ENCODE measurements at regions not wholly inside any gene's neighbourhood (a gene's known extent, or its start where the extent isn't known, plus 50 kb on each side); places are given as distances from the start of the nearest gene placed in this dataset.

GRCh38 chr18:7459851-7460770, 107.0 kb upstream of the PTPRM start:
- no peaks in the 10 kb centered on the region for H3K36me3 ChIP-seq (ENCODE audit: control insufficient read depth, insufficient read depth, low read length)
- H3K27me3 Mint-ChIP-seq = no peaks in the 10 kb centered on the region

DNA sequence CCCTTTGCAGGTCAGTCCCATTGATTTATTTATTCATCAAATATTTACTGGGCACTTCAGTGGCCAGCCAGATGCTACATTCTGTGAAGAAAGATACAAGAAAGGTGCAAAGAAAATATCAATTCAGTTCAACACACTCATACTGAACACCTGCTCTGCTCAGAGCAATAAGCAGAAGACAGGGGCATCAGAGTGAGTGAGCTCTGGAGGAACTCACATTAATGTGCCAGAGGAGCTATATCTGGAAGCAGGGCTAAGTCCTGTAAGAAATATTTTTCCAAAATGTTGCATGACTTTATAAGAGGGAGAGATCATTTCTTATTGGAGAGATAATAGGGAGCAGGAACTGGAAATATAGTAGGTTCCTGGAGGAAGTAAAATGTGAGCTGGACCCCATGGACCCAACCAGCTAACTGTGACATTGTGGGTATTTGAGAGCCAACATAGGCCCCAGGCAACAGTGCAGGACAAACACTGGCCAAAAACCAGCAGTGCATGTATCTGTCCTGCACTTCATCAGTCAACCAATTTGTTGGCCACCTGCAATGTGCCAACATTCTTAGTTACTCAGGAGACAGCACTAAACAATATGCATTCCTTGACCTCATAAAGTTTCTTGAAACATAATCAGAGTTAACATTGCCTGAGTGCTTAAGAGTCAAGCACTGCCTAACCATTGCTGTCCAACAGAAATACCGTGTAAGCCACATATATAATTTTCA, 102.7 kb upstream of the PTPRM start:
- Mint-ChIP-seq H3K27me3 (no peaks in the 10 kb centered on the region), H3K27ac (no peak overlapping the region), H3K4me1 (no peaks in the 10 kb centered on the region), H3K4me3 (no peak overlapping the region), H3K36me3 (no peaks in the 10 kb centered on the region), H3K9me3 (peaks cover 0 to 2% (median 0%) of the 10 kb centered on the region in 7 donors)
- no peaks in the 10 kb centered on the region for H3K27me3 ChIP-seq (ENCODE audit: control insufficient read depth, insufficient read depth, low read length)
- H3K4me1 ChIP-seq (ENCODE audit: control insufficient read depth, insufficient read depth, low read length, poor library complexity, severe bottlenecking) = no peaks in the 10 kb centered on the region
- H3K9me3 ChIP-seq (ENCODE audit: control insufficient read depth in 2 of 2, low read length in 2 of 2) = no peaks in the 10 kb centered on the region
- H3K27ac ChIP-seq (ENCODE audit: insufficient read depth, low read length, poor library complexity, severe bottlenecking) = no peak overlapping the region
- no peak for DNase-seq
- no peaks in the 10 kb centered on the region for H3K36me3 ChIP-seq (ENCODE audit: control insufficient read depth, insufficient read depth, low read length)
- no peak overlapping the region for H3K4me3 ChIP-seq (ENCODE audit: low read depth, low read length)
- ATAC-seq (ENCODE audit: low read depth in 2 of 2) = no peak

More at GRCh38 chr18:7459851-7460770, 107.0 kb upstream of the PTPRM start:
- peaks cover 0 to 8% (median 0%) of the 10 kb centered on the region in 7 donors for H3K9me3 Mint-ChIP-seq
- H3K4me3 Mint-ChIP-seq = peak overlapping the region in 1 of 4 donors; percentile 58
- Histone ChIP-seq H3K4me1 (ENCODE audit: control insufficient read depth, insufficient read depth, low read length, poor library complexity, severe bottlenecking) (no peaks in the 10 kb centered on the region), H3K27me3 (ENCODE audit: control insufficient read depth, insufficient read depth, low read length) (no peaks in the 10 kb centered on the region), H3K4me3 (ENCODE audit: low read depth, low read length) (no peak overlapping the region), H3K9me3 (ENCODE audit: control insufficient read depth in 2 of 2, low read length in 2 of 2) (no peaks in the 10 kb centered on the region), H3K27ac (ENCODE audit: insufficient read depth, low read length, poor library complexity, severe bottlenecking) (no peak overlapping the region)
- no peak for DNase-seq
- H3K36me3 Mint-ChIP-seq = no peaks in the 10 kb centered on the region
- H3K27ac Mint-ChIP-seq = no peak overlapping the region
- no peaks in the 10 kb centered on the region for H3K4me1 Mint-ChIP-seq
- ATAC-seq (ENCODE audit: low read depth in 2 of 2) = no peak

DNA sequence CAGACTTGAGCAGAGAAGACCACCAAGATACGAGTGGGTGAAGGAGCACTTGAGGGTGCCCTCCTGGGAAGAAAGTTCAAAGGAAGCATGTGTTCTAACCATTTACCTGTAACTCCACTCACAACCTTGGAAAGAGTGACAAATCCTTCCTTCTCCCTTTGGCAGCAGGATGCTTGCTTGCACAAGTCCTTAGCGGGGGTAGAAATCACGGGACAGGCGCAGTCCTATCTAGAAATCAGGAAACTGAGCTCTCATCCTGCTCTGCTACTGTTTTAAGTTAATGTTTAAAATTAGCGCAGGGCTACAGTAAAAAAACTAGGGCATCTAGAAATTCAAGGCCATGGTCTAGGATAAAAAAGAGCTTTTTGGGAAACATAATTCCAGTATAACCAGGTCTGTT, 100.9 kb upstream of the PTPRM start:
- H3K4me3 ChIP-seq (ENCODE audit: low read depth, low read length) = no peak overlapping the region
- no peaks in the 10 kb centered on the region for H3K9me3 ChIP-seq (ENCODE audit: control insufficient read depth in 2 of 2, low read length in 2 of 2)
- H3K27ac ChIP-seq (ENCODE audit: insufficient read depth, low read length, poor library complexity, severe bottlenecking) = no peak overlapping the region
- DNase-seq (no peak), ATAC-seq (ENCODE audit: low read depth in 2 of 2) (no peak)
- H3K4me1 ChIP-seq (ENCODE audit: control insufficient read depth, insufficient read depth, low read length, poor library complexity, severe bottlenecking) = no peaks in the 10 kb centered on the region
- no peak overlapping the region for H3K4me3 Mint-ChIP-seq
- no peaks in the 10 kb centered on the region for H3K36me3 ChIP-seq (ENCODE audit: control insufficient read depth, insufficient read depth, low read length)
- H3K9me3 Mint-ChIP-seq = peaks cover 0 to 2% (median 0%) of the 10 kb centered on the region in 7 donors
- H3K27ac Mint-ChIP-seq = no peak overlapping the region
- no peaks in the 10 kb centered on the region for H3K36me3 Mint-ChIP-seq
- no peaks in the 10 kb centered on the region for H3K4me1 Mint-ChIP-seq
- no peaks in the 10 kb centered on the region for H3K27me3 Mint-ChIP-seq
- no peaks in the 10 kb centered on the region for H3K27me3 ChIP-seq (ENCODE audit: control insufficient read depth, insufficient read depth, low read length)

DNA sequence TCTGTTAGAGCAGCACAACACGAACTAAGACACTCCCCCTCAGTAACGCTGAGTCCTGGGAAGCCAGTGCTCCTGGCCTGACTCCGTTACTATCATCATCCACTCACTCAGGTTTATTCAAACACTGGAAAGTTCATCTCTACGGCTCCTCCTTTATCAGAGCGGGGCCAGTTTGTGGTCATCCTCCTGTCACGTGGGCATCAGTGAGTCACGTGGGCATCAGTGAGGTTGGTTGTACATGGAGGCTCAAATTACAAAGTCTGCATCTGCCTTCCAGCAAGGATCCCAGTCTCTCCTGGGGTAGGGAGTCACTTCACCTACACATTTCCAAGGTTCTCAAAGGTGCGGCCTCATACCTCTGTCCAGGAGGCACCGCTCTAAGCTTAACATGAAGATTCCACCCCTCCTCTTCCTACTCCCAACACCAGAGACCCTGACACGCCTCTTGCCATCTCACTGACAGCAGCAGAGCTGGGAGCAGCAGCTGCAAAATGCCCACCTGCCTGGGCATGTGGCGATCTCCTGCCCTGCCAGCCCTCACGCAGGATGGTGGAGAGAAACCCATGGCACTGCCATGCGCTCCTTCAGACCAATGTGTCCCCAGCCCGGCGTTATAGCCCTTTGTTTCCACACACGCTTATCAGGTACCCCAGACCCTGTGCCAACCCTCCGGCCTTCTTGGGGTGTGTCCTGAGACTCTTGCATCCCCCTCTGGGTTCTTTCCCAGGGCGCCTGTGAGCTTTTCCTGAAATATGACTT, 99.2 kb upstream of the PTPRM start:
- no peaks in the 10 kb centered on the region for H3K36me3 Mint-ChIP-seq
- no peak for ATAC-seq (ENCODE audit: low read depth in 2 of 2)
- Histone ChIP-seq H3K4me1 (ENCODE audit: control insufficient read depth, insufficient read depth, low read length, poor library complexity, severe bottlenecking) (no peaks in the 10 kb centered on the region), H3K27me3 (ENCODE audit: control insufficient read depth, insufficient read depth, low read length) (no peaks in the 10 kb centered on the region), H3K4me3 (ENCODE audit: low read depth, low read length) (no peak overlapping the region), H3K27ac (ENCODE audit: insufficient read depth, low read length, poor library complexity, severe bottlenecking) (no peak overlapping the region), H3K36me3 (ENCODE audit: control insufficient read depth, insufficient read depth, low read length) (no peaks in the 10 kb centered on the region), H3K9me3 (ENCODE audit: control insufficient read depth in 2 of 2, low read length in 2 of 2) (no peaks in the 10 kb centered on the region)
- no peak for DNase-seq
- no peaks in the 10 kb centered on the region for H3K4me1 Mint-ChIP-seq
- no peak overlapping the region for H3K27ac Mint-ChIP-seq
- no peak overlapping the region for H3K4me3 Mint-ChIP-seq
- peaks cover 0 to 3% (median 0%) of the 10 kb centered on the region in 7 donors for H3K9me3 Mint-ChIP-seq
- no peaks in the 10 kb centered on the region for H3K27me3 Mint-ChIP-seq

DNA sequence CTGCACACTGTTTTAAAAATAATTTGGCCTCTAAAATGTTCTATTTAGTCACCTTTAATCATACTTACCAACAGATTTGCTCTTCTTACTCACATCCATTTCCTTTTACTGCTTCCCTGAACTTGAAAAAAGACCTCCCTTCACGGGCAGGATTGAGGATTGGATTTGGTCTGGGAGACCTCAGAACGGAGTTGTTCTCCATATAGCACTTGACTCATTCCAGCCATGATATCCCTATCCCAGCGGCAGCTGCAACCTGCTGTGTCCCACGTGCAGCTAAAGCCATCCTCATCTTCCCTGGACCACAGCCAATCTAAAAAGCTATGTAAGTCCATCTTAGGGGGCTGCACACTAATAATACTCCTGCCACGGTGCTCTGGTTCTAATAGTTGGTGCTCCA, 97.0 kb upstream of the PTPRM start:
- Histone ChIP-seq H3K27ac (ENCODE audit: insufficient read depth, low read length, poor library complexity, severe bottlenecking) (no peak overlapping the region), H3K9me3 (ENCODE audit: control insufficient read depth in 2 of 2, low read length in 2 of 2) (no peaks in the 10 kb centered on the region), H3K4me3 (ENCODE audit: low read depth, low read length) (no peak overlapping the region), H3K4me1 (ENCODE audit: control insufficient read depth, insufficient read depth, low read length, poor library complexity, severe bottlenecking) (no peaks in the 10 kb centered on the region), H3K36me3 (ENCODE audit: control insufficient read depth, insufficient read depth, low read length) (no peaks in the 10 kb centered on the region), H3K27me3 (ENCODE audit: control insufficient read depth, insufficient read depth, low read length) (no peaks in the 10 kb centered on the region)
- Mint-ChIP-seq H3K36me3 (no peaks in the 10 kb centered on the region), H3K27ac (no peak overlapping the region), H3K4me3 (no peak overlapping the region), H3K9me3 (peaks cover 0 to 5% (median 0%) of the 10 kb centered on the region in 7 donors), H3K4me1 (no peaks in the 10 kb centered on the region), H3K27me3 (no peaks in the 10 kb centered on the region)
- no peak for ATAC-seq (ENCODE audit: low read depth in 2 of 2)
- DNase-seq = no peak

GRCh38 chr18:7470503-7470902, 96.6 kb upstream of the PTPRM start:
- Mint-ChIP-seq H3K9me3 (peaks cover 0 to 5% (median 0%) of the 10 kb centered on the region in 7 donors), H3K27me3 (no peaks in the 10 kb centered on the region), H3K4me1 (no peaks in the 10 kb centered on the region), H3K27ac (no peak overlapping the region), H3K4me3 (no peak overlapping the region), H3K36me3 (no peaks in the 10 kb centered on the region)
- Histone ChIP-seq H3K27me3 (ENCODE audit: control insufficient read depth, insufficient read depth, low read length) (no peaks in the 10 kb centered on the region), H3K4me1 (ENCODE audit: control insufficient read depth, insufficient read depth, low read length, poor library complexity, severe bottlenecking) (no peaks in the 10 kb centered on the region), H3K9me3 (ENCODE audit: control insufficient read depth in 2 of 2, low read length in 2 of 2) (no peaks in the 10 kb centered on the region), H3K27ac (ENCODE audit: insufficient read depth, low read length, poor library complexity, severe bottlenecking) (no peak overlapping the region), H3K36me3 (ENCODE audit: control insufficient read depth, insufficient read depth, low read length) (no peaks in the 10 kb centered on the region), H3K4me3 (ENCODE audit: low read depth, low read length) (no peak overlapping the region)
- DNase-seq = no peak
- no peak for ATAC-seq (ENCODE audit: low read depth in 2 of 2)

- H3K27me3 ChIP-seq (ENCODE audit: control insufficient read depth, insufficient read depth, low read length) = no peaks in the 10 kb centered on the region
- Mint-ChIP-seq H3K9me3 (peaks cover 0 to 7% (median 1%) of the 10 kb centered on the region in 7 donors), H3K27me3 (no peaks in the 10 kb centered on the region), H3K4me1 (no peaks in the 10 kb centered on the region), H3K27ac (no peak overlapping the region), H3K4me3 (no peak overlapping the region), H3K36me3 (no peaks in the 10 kb centered on the region)
- H3K4me1 ChIP-seq (ENCODE audit: control insufficient read depth, insufficient read depth, low read length, poor library complexity, severe bottlenecking) = no peaks in the 10 kb centered on the region
- H3K36me3 ChIP-seq (ENCODE audit: control insufficient read depth, insufficient read depth, low read length) = no peaks in the 10 kb centered on the region
- ATAC-seq (ENCODE audit: low read depth in 2 of 2) (no peak), DNase-seq (no peak)
- H3K9me3 ChIP-seq (ENCODE audit: control insufficient read depth in 2 of 2, low read length in 2 of 2) = no peaks in the 10 kb centered on the region
- no peak overlapping the region for H3K4me3 ChIP-seq (ENCODE audit: low read depth, low read length)
- no peak overlapping the region for H3K27ac ChIP-seq (ENCODE audit: insufficient read depth, low read length, poor library complexity, severe bottlenecking)
Observed at GRCh38 chr18:7476386-7476785, 90.7 kb upstream of the PTPRM start.
